Neural crest cell (in vitro differentiated cells): ENCODE measurements at regions not wholly inside any gene's neighbourhood (a gene's known extent, or its start where the extent isn't known, plus 50 kb on each side); places are given as distances from the start of the nearest gene placed in this dataset.

ENCODE experiments used
- DNase-seq: peaks from one replicate; pipeline ENCODE4 v3.0.0; 2021; ENCODE audit warnings: low read depth, mixed read lengths, low spot score
- H3K27ac Mint-ChIP-seq: one replicate; pipeline ENCODE4 v1.8.0; 2021; ENCODE audit warnings: mild to moderate bottlenecking, mixed read lengths; ENCODE audit not compliant: unreplicated experiment
- H3K27me3 Mint-ChIP-seq: 2 replicates; pipeline ENCODE4 v1.8.0; 2021; ENCODE audit warnings: low read depth, mild to moderate bottlenecking, mixed read lengths
- H3K36me3 Mint-ChIP-seq: 2 replicates; pipeline ENCODE4 v1.8.0; 2021; ENCODE audit warnings: low read depth, mild to moderate bottlenecking, mixed read lengths
- H3K4me1 Mint-ChIP-seq: 2 replicates; pipeline ENCODE4 v1.8.0; 2021; ENCODE audit warnings: mixed read lengths
- H3K4me3 Mint-ChIP-seq: one replicate; pipeline ENCODE4 v1.8.0; 2021; ENCODE audit warnings: mild to moderate bottlenecking, mixed read lengths
- H3K9me3 Mint-ChIP-seq: 2 replicates; pipeline ENCODE4 v1.8.0; 2021; ENCODE audit warnings: mixed read lengths
- TF ChIP-seq, protein P1 (sequence below): fragments of 200-600 bp; sonication (generic); conservative IDR thresholded peaks from 2 replicates; pipeline ENCODE4 v1.5.0; 2021; ENCODE audit warnings: antibody characterized with exemption, mild to moderate bottlenecking

DNA sequence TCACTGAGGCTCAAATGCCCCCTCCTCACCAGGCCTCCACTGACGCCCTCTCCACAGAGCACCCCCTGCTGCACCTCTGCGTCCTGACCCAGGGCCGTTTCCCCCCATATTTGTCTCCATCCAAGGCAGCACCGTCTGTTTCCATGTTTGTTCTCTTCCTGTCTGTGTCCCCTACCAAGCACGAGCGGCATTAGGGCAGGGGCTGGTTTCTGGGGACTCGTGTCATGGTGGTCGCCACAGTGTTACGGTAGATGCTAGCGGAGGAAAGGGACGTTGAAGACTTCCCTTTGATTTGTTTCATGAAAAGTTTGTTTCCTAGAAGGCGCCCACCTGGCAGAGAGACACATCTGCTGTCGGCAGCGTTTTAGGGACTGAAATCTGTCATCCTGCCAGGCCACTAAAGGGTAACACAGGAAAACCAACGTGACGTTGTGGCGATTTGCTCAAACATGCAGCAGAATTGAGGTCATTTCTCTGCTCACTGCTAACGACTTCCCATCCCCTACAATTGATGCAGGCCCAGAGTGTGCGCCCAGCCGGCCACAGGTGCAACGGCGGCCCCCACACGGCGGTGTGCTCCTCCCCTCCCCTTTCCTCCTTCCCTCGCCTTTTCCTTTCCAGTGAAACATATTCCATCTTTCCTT is 79.3 kb upstream of the IRX4 start:
- TF ChIP-seq, protein P1, sequence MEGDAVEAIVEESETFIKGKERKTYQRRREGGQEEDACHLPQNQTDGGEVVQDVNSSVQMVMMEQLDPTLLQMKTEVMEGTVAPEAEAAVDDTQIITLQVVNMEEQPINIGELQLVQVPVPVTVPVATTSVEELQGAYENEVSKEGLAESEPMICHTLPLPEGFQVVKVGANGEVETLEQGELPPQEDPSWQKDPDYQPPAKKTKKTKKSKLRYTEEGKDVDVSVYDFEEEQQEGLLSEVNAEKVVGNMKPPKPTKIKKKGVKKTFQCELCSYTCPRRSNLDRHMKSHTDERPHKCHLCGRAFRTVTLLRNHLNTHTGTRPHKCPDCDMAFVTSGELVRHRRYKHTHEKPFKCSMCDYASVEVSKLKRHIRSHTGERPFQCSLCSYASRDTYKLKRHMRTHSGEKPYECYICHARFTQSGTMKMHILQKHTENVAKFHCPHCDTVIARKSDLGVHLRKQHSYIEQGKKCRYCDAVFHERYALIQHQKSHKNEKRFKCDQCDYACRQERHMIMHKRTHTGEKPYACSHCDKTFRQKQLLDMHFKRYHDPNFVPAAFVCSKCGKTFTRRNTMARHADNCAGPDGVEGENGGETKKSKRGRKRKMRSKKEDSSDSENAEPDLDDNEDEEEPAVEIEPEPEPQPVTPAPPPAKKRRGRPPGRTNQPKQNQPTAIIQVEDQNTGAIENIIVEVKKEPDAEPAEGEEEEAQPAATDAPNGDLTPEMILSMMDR = no peak
- H3K36me3 Mint-ChIP-seq = no peaks in the 10 kb centered on the region
- no peak for DNase-seq
- no peaks in the 10 kb centered on the region for H3K9me3 Mint-ChIP-seq
- H3K27ac Mint-ChIP-seq = no peak overlapping the region
- no peaks in the 10 kb centered on the region for H3K27me3 Mint-ChIP-seq
- H3K4me1 Mint-ChIP-seq = no peaks in the 10 kb centered on the region
- H3K4me3 Mint-ChIP-seq = no peak overlapping the region

DNA sequence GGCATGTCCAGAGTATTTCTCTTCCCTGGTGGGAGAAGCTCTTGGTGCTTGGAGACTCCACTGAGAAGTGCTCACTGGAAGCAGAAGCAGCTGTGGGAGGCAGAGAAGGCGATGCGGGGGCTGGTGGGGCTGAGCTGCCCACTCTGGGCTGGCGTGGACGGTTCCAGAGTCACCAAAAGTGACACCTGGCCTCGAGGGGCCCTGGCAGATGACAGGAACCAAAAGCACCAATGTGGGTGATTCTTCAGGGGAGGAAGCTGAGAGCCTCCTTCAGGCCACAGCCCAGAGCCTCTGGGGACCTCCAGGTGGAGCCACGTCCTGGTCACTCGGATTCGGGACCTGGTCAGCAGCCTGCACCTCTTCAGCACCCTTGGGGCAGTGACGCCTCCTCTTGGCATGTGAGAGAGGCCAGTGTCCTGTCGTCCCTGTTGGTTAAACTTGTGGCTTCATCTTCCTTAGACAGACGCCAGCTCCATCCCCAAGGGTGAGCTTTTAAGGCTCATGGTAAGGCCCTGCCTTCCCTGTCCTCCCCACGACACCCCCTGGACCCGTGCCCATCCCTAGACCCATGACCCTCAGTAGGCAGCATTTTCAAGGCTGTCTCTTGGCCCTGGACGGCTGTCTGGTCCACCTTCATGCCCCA is 78.7 kb upstream of the IRX4 start:
- TF ChIP-seq, protein P1 = no peak
- Mint-ChIP-seq H3K4me1 (no peaks in the 10 kb centered on the region), H3K4me3 (no peak overlapping the region), H3K36me3 (no peaks in the 10 kb centered on the region), H3K9me3 (no peaks in the 10 kb centered on the region), H3K27ac (no peak overlapping the region), H3K27me3 (no peaks in the 10 kb centered on the region)
- DNase-seq = no peak

DNA sequence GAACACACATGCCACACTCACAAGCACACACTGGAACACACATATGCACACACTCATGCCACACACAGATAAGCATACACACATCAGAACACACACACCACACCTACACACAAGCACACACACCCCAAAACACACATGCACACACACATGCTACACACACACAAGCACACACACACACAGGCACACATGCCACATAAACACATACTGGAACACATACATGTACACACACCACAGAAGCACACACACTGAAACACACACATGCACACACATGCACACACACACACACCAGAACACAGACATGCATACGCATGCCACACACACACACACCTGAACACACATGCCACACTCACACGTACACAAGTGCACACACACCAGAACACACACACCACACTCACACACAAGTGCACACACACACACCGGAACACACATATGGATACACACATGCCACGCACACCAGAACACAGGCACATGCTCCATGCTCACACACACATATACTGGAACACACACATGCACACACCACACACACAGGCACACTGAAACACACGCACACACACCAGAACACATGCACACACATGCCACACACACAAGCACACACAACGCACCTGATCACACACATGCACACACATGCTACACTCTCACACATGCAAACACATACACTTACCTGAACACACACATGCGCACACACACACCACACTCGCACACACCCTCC is 78.0 kb upstream of the IRX4 start:
- no peak overlapping the region for H3K4me3 Mint-ChIP-seq
- H3K27me3 Mint-ChIP-seq = no peaks in the 10 kb centered on the region
- TF ChIP-seq, protein P1 = no peak
- no peak for DNase-seq
- H3K9me3 Mint-ChIP-seq = no peaks in the 10 kb centered on the region
- no peak overlapping the region for H3K27ac Mint-ChIP-seq
- no peaks in the 10 kb centered on the region for H3K4me1 Mint-ChIP-seq
- H3K36me3 Mint-ChIP-seq = no peaks in the 10 kb centered on the region

DNA sequence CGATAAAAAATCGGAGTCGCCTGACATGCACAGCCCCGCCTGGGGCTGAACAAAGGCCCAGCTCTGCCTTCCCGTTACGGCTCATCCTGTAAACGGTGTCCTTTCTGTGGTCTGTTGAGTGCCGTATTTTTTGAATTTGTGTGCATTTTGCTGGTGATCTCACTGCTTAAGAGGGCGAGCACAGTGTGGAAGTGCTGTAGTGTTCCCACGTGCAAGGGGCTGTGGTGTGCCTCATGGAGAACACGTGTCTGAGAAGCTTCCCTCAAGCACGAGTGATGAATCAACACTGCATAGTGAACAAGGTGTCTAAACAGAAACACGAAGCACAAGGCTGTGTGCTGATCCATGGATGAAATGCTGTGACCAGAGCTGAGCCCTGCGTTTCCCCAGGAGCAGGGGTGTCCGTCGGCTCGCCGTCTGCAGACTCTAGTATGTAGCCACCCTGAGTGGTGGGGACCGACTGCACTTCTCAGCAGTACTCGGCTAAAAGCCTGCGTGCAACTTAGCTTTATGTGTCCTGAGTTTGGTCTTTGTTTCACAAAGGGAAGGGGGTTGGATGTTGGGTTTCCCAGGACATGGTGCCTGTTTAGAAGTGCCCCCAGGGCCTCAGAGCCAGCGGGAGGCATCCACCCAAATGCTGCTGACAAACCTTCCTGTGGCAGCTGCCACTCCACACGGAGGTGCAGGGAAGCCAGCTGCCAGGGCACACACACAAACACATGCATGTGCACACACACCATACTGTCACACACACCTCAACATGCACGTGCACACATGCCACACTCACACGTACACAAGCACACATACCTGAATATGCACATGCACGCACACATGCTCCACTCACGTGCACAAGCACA is 77.2 kb upstream of the IRX4 start:
- no peaks in the 10 kb centered on the region for H3K36me3 Mint-ChIP-seq
- no peaks in the 10 kb centered on the region for H3K27me3 Mint-ChIP-seq
- H3K27ac Mint-ChIP-seq = no peak overlapping the region
- H3K4me3 Mint-ChIP-seq = no peak overlapping the region
- TF ChIP-seq, protein P1 = no peak
- DNase-seq = no peak
- no peaks in the 10 kb centered on the region for H3K4me1 Mint-ChIP-seq
- H3K9me3 Mint-ChIP-seq = no peaks in the 10 kb centered on the region

DNA sequence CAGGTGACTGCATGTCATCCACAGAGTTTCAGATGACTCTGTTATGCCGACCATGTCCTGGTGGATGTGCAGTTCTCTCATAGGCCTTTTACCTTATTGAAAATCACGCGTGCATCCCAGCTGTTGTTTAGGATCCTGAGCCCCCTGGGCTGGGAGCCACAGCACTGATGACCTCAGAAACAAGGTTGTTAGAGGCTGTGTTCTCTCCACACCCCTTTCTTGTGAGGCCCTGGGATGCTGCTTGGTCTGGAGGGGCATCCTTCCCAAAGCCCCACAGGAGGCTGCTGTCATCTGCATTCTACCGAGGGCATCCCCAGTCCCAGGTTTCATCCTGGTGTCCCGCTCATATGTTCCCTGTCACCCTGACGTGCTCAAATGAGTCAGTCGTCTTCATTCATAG is 76.5 kb upstream of the IRX4 start:
- no peaks in the 10 kb centered on the region for H3K9me3 Mint-ChIP-seq
- no peaks in the 10 kb centered on the region for H3K4me1 Mint-ChIP-seq
- DNase-seq = no peak
- H3K4me3 Mint-ChIP-seq = no peak overlapping the region
- TF ChIP-seq, protein P1 = no peak
- no peak overlapping the region for H3K27ac Mint-ChIP-seq
- no peaks in the 10 kb centered on the region for H3K36me3 Mint-ChIP-seq
- H3K27me3 Mint-ChIP-seq = no peaks in the 10 kb centered on the region
